ENCODE measurements at regions not wholly inside any gene's neighbourhood (a gene's known extent, or its start where the extent isn't known, plus 50 kb on each side); places are given as distances from the start of the nearest gene placed in this dataset.

DNA sequence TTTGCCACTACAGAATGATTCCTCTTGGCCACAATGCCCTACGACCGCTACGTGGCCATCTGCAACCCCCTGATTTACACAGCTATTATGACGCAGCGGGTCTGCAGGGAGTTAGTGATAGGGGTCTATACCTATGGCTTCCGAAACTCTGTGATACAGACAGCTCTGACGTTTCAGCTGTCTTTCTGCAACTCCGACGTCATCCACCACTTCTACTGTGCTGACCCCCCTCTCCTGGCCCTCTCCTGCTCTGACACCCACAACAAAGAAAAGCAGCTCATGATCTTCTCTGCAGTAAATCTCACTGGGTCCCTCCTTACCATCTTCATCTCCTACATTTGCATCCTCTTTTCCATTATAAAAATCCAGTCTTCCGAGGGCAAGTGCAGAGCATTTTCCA is 52.3 kb upstream of the OR5P2 start:
- TF ChIP-seq, protein P1, sequence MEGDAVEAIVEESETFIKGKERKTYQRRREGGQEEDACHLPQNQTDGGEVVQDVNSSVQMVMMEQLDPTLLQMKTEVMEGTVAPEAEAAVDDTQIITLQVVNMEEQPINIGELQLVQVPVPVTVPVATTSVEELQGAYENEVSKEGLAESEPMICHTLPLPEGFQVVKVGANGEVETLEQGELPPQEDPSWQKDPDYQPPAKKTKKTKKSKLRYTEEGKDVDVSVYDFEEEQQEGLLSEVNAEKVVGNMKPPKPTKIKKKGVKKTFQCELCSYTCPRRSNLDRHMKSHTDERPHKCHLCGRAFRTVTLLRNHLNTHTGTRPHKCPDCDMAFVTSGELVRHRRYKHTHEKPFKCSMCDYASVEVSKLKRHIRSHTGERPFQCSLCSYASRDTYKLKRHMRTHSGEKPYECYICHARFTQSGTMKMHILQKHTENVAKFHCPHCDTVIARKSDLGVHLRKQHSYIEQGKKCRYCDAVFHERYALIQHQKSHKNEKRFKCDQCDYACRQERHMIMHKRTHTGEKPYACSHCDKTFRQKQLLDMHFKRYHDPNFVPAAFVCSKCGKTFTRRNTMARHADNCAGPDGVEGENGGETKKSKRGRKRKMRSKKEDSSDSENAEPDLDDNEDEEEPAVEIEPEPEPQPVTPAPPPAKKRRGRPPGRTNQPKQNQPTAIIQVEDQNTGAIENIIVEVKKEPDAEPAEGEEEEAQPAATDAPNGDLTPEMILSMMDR (IDR thresholded peaks at IDR 0.05; ENCODE audit: low read depth, low read length, missing control alignments) = no peak
- no peak overlapping the region for H3K4me3 ChIP-seq (ENCODE audit: low read depth, low read length)
- no peak for DNase-seq (ENCODE audit: low read depth)

Measured in GM12864 (cell line).